Caki2 (cell line): ENCODE measurements at regions not wholly inside any gene's neighbourhood (a gene's known extent, or its start where the extent isn't known, plus 50 kb on each side); places are given as distances from the start of the nearest gene placed in this dataset.
A peak's percentile ranks its signal among the peaks of the same experiment; 100 is the strongest.
"Not testable (repeated sequence)": the region's sequence is repeated elsewhere in the genome, so short reads cannot be mapped to it uniquely, and the experiment has no call there.

Source experiments
- DNase-seq: peaks from one replicate; pipeline ENCODE4 v3.0.0-alpha.2; 2015; ENCODE audit warnings: low read depth
- in situ Hi-C: cut with HindIII; loops from 2 replicates; pipeline ENCODE4 v1.10.0; 2016; ENCODE audit warnings: low sequenced_read_pairs, low pct_unique_long_range_greater_than_20kb, mixed read lengths

DNA sequence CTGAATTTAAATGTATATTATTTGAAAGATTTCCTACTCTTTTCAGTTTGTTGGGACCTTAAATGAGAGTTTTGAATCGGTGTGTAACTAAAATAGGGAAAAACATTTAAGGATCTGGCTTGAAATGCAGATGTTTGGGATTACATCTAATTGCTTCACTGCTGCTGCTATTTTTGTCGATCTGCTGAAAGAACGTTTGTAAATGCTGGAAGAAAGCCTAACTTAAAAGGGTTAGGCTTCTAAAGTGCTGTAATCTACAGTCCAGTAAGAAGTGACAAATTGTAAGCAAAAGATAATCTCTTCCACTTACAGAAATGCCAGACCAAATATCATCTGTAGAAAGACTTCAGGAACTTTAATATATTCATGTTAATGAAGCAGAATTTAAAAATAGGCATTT lies 691.6 kb downstream of the ZNF385D start:
- no peak for DNase-seq
- in situ Hi-C loops: no loop called here

DNA sequence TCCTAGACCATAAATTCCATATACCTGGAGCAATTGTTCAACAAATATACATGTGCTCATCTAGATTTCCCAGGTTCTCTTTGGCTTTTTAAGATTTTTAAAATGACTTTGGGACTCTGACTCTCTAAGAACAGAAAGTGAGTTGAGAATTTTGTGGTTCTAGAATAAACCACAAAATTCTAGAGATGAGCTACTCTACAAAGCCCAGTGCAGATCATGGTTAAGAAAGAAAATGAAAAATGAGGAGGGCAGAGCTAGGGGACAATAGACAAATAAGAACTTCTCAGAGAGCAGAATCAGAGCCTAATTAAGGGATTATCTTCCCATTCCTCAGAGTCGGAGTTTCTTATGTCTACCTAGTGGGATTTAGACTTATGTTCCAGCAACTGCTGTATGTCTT lies 694.7 kb downstream of the ZNF385D start:
- in situ Hi-C loops: no loop called here

DNA sequence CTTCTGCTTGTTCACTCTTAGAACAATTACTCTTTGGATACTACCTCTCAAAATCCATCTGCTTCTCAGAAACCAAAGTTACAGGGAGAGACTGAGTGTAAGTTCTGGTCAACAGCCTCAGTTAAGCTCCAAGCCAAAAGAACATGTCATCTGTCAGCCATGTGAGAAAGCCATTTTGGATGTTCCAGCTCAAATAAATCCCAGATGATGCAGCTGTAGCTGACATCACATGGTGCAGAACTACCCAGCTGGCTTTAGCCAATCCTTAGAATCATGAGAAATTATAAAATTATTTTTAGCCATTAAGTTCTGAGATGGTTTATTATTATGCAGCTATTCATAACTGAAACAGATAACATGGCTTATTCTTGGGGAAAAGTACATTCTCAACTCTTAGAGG lies 696.0 kb downstream of the ZNF385D start:
- in situ Hi-C loops: no loop called here
- DNase-seq: no peak

More for the DNA sequence above, 694.7 kb downstream of the ZNF385D start:
- DNase-seq: no peak

DNA sequence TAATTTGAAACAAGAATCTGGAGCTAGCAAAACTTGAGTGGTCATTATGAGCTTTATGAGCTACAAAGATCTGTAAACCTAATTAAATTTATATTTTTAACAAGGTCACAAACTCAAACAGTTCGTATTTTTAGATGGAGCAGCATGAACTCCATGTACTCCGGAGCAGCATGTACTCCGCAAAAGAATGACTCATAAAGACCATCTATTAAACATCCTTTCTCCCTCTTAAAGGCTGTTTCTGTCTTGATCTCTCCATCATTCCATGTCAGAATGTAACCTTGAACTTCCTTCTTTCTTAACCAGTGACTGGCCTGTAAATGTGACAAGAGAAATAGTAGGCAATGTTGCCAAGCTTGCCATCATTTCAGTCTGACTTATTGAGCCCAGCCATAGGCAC lies 696.9 kb downstream of the ZNF385D start:
- in situ Hi-C loops: no loop called here
- no peak for DNase-seq

- no peak for DNase-seq
- in situ Hi-C loops: no loop called here
These were observed 701.5 kb downstream of the ZNF385D start for GRCh38 chr3:21049334-21050062.

GRCh38 chr3:21043139-21043538 lies 707.9 kb downstream of the ZNF385D start:
- DNase-seq: no peak
- in situ Hi-C loops: no loop called here

GRCh38 chr3:21042184-21042583 lies 708.8 kb downstream of the ZNF385D start:
- DNase-seq: no peak
- in situ Hi-C loops: no loop called here

DNA sequence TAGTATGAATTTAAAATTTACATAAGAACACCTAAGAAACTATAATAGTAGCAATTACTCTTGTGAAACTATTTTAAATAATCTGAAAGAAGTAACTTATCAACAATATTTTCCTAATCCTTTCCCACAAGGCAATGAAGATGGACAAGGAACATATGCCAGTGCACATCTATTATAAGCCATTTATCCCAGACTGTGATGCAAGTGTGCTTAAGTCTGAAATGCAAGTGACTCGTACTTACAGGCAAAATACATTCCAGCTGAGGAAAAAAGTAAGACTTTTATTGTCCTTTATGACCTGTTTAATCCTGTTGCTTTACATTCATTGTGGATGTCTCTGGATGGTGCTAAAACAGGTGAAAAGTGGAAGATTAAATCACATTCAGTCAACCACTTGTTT lies 709.4 kb downstream of the ZNF385D start:
- DNase-seq: no peak
- in situ Hi-C loops: no loop called here

- in situ Hi-C loops: no loop called here
- DNase-seq: no peak
These were observed 714.1 kb downstream of the ZNF385D start for GRCh38 chr3:21036888-21037287.

DNA sequence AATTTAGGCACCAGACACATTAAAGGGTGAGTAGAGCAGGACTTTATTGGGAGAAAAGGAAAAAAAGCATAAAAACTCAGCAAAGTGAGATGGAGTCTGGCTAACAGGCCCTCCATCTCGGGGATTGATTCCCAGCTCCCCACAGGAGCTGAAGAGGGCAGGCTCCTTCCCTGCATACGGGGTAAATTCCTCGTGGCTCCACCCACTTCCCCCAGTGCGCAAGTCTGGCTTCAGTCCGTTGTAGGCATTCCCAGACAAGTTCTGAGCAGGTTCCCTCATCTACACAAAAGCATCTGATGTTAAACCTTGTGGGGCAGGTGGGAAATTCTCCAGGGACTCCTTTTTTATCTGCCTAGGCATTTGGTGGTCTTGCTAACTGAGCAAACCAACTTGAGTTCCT lies 722.6 kb downstream of the ZNF385D start:
- DNase-seq: no peak
- in situ Hi-C loops: no loop called here

DNA sequence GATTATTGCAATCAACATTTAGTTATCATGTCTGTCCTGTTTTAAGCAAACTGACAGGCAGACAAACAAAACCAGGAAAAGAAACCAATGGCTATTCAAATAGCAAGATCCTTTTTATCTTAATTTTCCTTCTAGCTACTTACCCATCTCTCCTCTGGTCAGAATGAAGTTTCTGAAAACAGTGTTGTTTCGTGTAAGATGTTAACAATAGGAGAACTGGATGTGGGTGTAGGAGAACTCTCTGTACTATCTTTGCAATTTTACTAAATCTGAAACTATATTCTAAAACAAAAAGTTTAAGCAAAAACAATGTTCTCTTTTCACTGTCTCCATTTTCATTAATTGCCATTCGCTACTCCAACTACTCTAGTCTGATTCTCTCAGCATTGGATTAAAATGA lies 726.4 kb downstream of the ZNF385D start:
- in situ Hi-C loops: no loop called here
- DNase-seq: no peak

DNA sequence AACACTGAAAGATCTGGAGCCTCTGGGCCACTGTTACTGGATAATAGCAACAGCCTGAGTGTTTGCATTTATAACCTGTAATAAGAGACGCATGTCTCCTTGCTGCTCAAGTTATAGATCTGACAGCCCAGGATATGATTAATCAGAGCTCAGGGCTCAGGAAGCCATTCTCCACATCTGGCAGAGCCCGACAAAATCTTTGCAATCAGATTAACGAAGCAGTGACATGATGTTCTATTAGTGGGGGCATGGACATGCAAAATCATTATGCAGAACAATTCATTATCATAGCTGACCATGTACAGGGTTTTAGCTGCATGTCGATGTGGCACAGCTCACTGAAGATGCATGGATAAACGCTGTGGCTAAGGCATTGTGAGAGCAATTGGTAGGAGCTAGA lies 730.3 kb downstream of the ZNF385D start:
- no peak for DNase-seq
- in situ Hi-C loops: no loop called here

- no peak for DNase-seq
- in situ Hi-C loops: no loop called here
These were observed 731.0 kb downstream of the ZNF385D start for GRCh38 chr3:21020043-21020442.

- in situ Hi-C loops: no loop called here
These were observed 733.7 kb downstream of the ZNF385D start for GRCh38 chr3:21017115-21017852.

DNA sequence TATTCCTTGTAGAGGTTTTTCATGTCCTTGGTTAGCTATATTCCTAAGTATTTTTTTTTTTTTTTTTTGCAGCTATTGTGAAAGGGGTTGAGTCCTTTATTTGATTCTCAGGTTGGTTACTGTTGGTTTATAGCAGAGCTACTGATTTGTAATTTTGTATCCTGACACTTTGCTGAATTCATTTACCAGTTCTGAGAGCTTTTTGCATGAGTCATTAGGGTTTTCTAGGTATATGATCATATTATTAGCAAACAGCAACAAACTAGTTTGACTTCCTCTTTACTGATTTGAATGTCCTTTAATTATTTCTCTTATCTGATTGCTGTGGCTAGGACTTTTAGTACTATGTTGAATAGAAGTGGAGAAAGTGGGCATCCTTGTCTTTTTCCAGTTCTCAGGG lies 737.4 kb downstream of the ZNF385D start:
- no peak for DNase-seq
- in situ Hi-C loops: no loop called here

More at GRCh38 chr3:21017115-21017852, 733.7 kb downstream of the ZNF385D start:
- peak; percentile 75 for DNase-seq

DNA sequence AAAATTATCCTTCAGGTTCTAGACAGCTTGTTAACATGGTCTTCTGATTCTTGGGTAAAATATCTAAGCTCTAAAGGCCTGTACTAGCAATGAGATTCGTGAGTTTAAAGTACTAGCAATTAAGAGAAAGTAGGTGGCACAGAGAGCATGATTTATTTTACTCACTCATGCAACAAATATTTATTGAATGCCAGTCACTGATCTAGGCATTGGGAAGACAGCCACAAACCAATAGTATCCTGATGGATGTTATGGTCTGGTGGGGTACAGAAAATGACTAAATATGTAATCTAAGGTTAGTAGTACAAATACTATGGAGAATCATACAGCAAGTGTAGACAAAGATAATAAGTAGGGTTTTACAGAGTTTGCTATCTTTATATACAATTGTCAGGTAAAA lies 751.3 kb downstream of the ZNF385D start:
- in situ Hi-C loops: no loop called here
- DNase-seq: peak; percentile 59

DNA sequence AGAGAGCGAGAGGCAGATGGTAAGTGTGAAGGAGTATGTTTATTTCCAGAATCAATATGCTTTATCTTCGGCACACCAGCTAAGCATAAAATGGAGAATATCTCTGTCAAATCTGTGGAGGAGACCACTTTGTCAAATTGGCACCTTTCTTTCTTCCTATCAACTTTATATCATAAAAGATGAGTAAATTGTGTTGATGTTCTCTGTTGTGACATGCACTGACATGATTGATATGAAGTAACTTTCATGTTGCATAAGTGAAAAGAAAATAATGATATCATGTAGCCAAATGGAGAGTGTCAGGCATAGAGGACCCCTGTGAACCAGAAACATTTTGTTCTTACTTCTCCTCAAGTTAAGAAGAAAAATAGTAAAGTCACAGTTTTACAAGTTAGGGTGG lies 753.8 kb downstream of the ZNF385D start:
- DNase-seq: no peak
- in situ Hi-C loops: no loop called here

- in situ Hi-C loops: no loop called here
- DNase-seq: peak; percentile 68
These were observed 760.1 kb downstream of the ZNF385D start for GRCh38 chr3:20990896-20991295.

DNA sequence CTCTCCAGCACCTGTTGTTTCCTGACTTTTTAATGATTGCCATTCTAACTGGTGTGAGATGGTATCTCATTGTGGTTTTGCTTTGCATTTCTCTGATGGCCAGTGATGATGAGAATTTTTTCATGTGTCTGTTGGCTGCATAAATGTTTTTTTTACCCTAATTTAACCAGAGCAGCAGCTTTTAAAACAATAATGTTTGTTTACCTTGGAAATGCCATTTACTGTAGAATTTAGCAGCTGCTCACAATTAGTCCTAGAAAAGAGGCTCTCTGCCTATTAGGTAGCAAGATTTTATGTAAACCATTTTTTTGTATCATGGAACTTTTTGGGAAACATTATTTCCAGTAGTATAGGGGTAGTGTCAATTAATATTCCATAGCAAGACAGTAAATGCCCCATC lies 761.4 kb downstream of the ZNF385D start:
- in situ Hi-C loops: not testable (repeated sequence)
- peak; percentile 40 for DNase-seq
